NB4 (cell line): ENCODE measurements at regions not wholly inside any gene's neighbourhood (a gene's known extent, or its start where the extent isn't known, plus 50 kb on each side); places are given as distances from the start of the nearest gene placed in this dataset.

Experiments
- DNase-seq: peaks from one replicate; pipeline ENCODE4 v3.0.0; 2010; ENCODE audit warnings: low read depth
- H3K4me3 ChIP-seq: one replicate; pipeline ENCODE4 v1.5.1; 2011; ENCODE audit warnings: mild to moderate bottlenecking, low read depth, low read length, moderate library complexity
- CTCF ChIP-seq: IDR thresholded peaks from one replicate; pipeline ENCODE4 v1.5.1; 2012; ENCODE audit warnings: low read depth, low read length
- MYC ChIP-seq: IDR thresholded peaks from 2 replicates; pipeline ENCODE4 v1.6.1; 2011; ENCODE audit warnings: low read depth, low read length
- POLR2A ChIP-seq: IDR thresholded peaks from 2 replicates; pipeline ENCODE4 v1.6.1; 2011; ENCODE audit warnings: mild to moderate bottlenecking; ENCODE audit not compliant: insufficient read length; ENCODE audit errors: extremely low read depth
- TF ChIP-seq, protein P1 (sequence below): IDR thresholded peaks from 2 replicates; pipeline ENCODE4 v1.6.1; 2011; ENCODE audit warnings: low read depth, low read length

DNA sequence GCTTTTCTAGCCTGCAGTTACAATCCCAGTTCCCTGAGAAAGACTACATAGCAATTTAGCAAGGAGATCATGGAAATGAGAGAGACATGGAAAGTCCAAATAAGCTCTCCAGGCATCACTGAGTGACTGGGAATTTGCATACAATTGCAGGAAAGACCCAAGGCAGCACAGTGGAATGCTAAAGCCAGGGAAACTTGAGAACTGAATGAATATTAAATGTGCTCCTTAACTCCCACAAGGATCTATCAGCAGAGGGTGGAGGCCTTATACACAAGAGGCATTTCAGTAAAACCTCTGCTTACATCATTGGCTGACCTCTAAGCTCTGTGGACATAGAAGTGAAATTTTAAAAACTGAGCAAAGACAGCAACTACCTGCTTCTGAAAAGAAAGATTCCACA, 355.6 kb upstream of the DAB2 start:
- TF ChIP-seq POLR2A = no peak
- TF ChIP-seq, protein P1, sequence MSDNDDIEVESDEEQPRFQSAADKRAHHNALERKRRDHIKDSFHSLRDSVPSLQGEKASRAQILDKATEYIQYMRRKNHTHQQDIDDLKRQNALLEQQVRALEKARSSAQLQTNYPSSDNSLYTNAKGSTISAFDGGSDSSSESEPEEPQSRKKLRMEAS = no peak
- TF ChIP-seq CTCF = no peak
- TF ChIP-seq MYC = no peak
- H3K4me3 ChIP-seq = no peak overlapping the region
- no peak for DNase-seq

DNA sequence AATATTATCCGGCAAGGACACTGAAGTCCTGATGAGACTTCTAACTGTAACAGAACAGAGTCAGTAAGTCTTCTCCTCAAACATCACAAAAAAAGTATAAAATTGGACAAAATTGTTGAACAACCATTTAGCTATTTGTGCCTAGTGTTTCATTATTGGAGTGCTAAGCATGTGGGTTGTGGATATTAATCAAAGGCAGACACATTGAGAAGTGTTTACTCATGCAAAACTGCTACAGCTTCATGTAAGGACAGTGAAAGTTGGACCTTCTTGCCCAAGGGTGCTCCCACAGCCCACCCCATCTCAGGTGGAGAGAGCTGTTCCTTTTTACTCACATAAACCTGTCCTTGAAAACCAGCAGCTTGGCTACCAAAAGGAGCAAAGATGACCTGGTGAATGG, 355.1 kb upstream of the DAB2 start:
- no peak for DNase-seq
- H3K4me3 ChIP-seq = no peak overlapping the region
- TF ChIP-seq POLR2A (no peak), MYC (no peak), CTCF (no peak)
- TF ChIP-seq, protein P1 = no peak

GRCh38 chr5:39775797-39776365, 351.1 kb upstream of the DAB2 start:
- no peak for DNase-seq
- no peak overlapping the region for H3K4me3 ChIP-seq
- TF ChIP-seq MYC (no peak), POLR2A (no peak), CTCF (no peak)
- TF ChIP-seq, protein P1 = no peak

DNA sequence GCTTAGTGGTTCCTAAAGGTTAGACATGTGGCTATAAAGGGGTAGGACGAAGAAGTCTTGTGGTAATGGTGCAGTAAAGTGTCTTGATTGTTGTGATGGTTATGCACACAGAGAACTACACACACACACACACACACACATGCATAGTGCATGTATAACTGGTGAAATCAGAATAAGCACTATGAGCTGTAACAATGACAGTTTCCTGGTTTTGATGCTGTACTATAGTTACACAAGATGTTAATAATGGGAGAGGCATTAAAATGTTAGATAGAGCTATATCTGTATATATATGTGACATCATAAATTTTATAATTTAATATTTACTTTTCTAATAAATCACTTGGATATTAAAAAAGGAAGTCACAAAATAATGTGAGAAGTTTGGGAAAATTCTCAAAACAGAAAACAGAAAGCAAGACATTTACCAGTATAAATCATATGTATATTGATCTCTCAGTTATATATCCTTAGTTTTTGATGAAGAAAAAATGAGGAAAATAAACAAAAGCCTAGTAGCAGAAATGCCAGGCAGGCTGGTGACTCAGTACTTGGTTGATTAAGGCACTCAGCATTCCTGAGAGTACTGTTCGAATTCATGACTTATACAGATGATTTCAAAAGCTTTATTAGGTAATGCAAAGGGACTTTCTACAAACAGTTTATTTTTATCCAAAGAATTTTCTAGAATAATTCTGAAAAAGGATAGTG, 350.5 kb upstream of the DAB2 start:
- no peak overlapping the region for H3K4me3 ChIP-seq
- TF ChIP-seq CTCF (no peak), POLR2A (no peak), MYC (no peak)
- TF ChIP-seq, protein P1 = no peak
- DNase-seq = no peak

DNA sequence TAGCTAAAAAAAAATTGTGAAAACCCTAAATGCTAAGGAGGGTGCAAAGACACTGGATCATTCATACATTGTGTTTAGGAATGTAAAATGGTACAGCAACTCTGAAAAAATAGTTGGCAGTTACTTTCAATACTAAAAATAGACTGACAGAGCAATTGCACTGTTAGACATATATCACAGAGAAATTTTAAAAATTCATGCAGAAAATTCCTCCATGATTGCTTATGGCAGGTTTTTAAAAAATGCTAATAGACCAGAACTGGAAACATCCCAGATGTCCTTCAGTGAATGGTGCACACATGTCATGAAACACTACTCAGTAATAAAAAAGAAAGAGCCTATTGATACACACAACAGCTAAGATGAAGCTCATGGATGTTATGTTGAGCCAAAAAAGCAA, 349.8 kb upstream of the DAB2 start:
- DNase-seq = no peak
- no peak overlapping the region for H3K4me3 ChIP-seq
- no peak for TF ChIP-seq MYC

GRCh38 chr5:39772307-39772706, 347.5 kb upstream of the DAB2 start:
- TF ChIP-seq, protein P1 = no peak
- no peak for TF ChIP-seq POLR2A
- TF ChIP-seq MYC = no peak
- TF ChIP-seq CTCF = no peak

More at GRCh38 chr5:39772307-39772706, 347.5 kb upstream of the DAB2 start:
- no peak overlapping the region for H3K4me3 ChIP-seq
- DNase-seq = no peak
